ENCODE measurements at regions not wholly inside any gene's neighbourhood (a gene's known extent, or its start where the extent isn't known, plus 50 kb on each side); places are given as distances from the start of the nearest gene placed in this dataset.

GRCh38 chr6:25035512-25036435, 100.0 kb upstream of the RIPOR2 start (continued):
- no peak for TF ChIP-seq FOXO4 (CRISPR knock-in tag; conservative IDR thresholded peaks at IDR 0.05)
- TF ChIP-seq ZNF33A (CRISPR knock-in tag; IDR thresholded peaks at IDR 0.05; ENCODE audit: borderline replicate concordance) = no peak
- TF ChIP-seq ZBTB7B (CRISPR knock-in tag; IDR thresholded peaks at IDR 0.05) = no peak
- TF ChIP-seq TBX3 (IDR thresholded peaks at IDR 0.05; ENCODE audit: borderline replicate concordance) = no peak
- no peak for TF ChIP-seq TEAD3 (CRISPR knock-in tag; optimal IDR thresholded peaks at IDR 0.05; ENCODE audit: borderline replicate concordance)
- TF ChIP-seq SMAD1 (CRISPR knock-in tag; IDR thresholded peaks at IDR 0.05; ENCODE audit: borderline replicate concordance, low read depth) = no peak
- TF ChIP-seq ZNF101 (CRISPR knock-in tag; IDR thresholded peaks at IDR 0.05; ENCODE audit: borderline replicate concordance, low read depth) = no peak

- no peaks in the 10 kb centered on the region for H3K36me3 ChIP-seq (replicated peaks in 1 of 2; ENCODE audit: control insufficient read depth in 1 of 2, insufficient read depth in 2 of 2, low read length in 2 of 2)
- no peaks in the 10 kb centered on the region for H3K4me1 ChIP-seq (ENCODE audit: insufficient read depth, low read length)
- no peaks in the 10 kb centered on the region for H3K79me2 ChIP-seq (ENCODE audit: insufficient read depth, low read length)
- no TSS peak for BruUV-seq (replicated peaks)
- H3K27me3 ChIP-seq (ENCODE audit: control insufficient read depth in 1 of 2, insufficient read depth in 2 of 2, low read length in 2 of 2) = peaks cover 0 to 15% of the 10 kb centered on the region in 2 experiments; a peak in 2 of 5 replicates
- intact Hi-C loops (cut with micrococcal nuclease; ENCODE audit: unreplicated experiment) (no loop called here), in situ Hi-C loops (cut with HindIII; ENCODE audit: extremely low pct_ligation_motif_present, low pct_unique_long_range_greater_than_20kb) (no loop called here)
- no peak overlapping the region for H2AFZ ChIP-seq (ENCODE audit: low read length)
- 67% methylated on average over 3 of the region's 3 CpGs for WGBS (ENCODE audit: low lambda C conversion rate)
- TF ChIP-seq ZBTB38 (CRISPR knock-in tag; IDR thresholded peaks at IDR 0.05) (no peak), ZSCAN29 (CRISPR knock-in tag; conservative IDR thresholded peaks at IDR 0.05) (no peak), ZNF770 (CRISPR knock-in tag; IDR thresholded peaks at IDR 0.05) (peak; percentile 45; the same call in 1 of the 2 replicates), ZNF513 (CRISPR knock-in tag; conservative IDR thresholded peaks at IDR 0.05) (no peak), HOXA7 (CRISPR knock-in tag; IDR thresholded peaks at IDR 0.05) (no peak), TFDP2 (CRISPR knock-in tag; IDR thresholded peaks at IDR 0.05) (no peak), WIZ (CRISPR knock-in tag; IDR thresholded peaks at IDR 0.05) (no peak), CENPBD1 (CRISPR knock-in tag; IDR thresholded peaks at IDR 0.05; ENCODE audit: borderline replicate concordance, low read depth) (no peak)
- no peak overlapping the region for H3K27ac ChIP-seq (ENCODE audit: extremely low read length, insufficient read depth, low read length)
- H3K9me3 ChIP-seq (ENCODE audit: low read length) = no peaks in the 10 kb centered on the region
- H3K4me2 ChIP-seq (ENCODE audit: low read depth, low read length) = no peak overlapping the region
- POLR2A ChIA-PET = no interaction called here
- H4K20me1 ChIP-seq (ENCODE audit: insufficient read depth, low read length) = no peaks in the 10 kb centered on the region
- H3K9ac ChIP-seq (ENCODE audit: insufficient read depth, low read depth, low read length) = no peak overlapping the region
- no peak for DNase-seq (ENCODE audit: low spot score)
- no peak for FAIRE-seq
- CTCF ChIA-PET (ENCODE audit: low intra/inter-chr PET ratio, low total read pairs) = no interaction called here
- ATAC-seq = no peak
- H3K4me3 ChIP-seq (replicated peaks in 1 of 3; ENCODE audit: insufficient read depth in 1 of 3, low read depth in 2 of 3, low read length in 3 of 3) = no peak overlapping the region
These were observed 100.7 kb upstream of the RIPOR2 start for GRCh38 chr6:25036461-25036860.
